NCI-H187 (cell line): ENCODE measurements at regions not wholly inside any gene's neighbourhood (a gene's known extent, or its start where the extent isn't known, plus 50 kb on each side); places are given as distances from the start of the nearest gene placed in this dataset.
"Not testable (repeated sequence)": the region's sequence is repeated elsewhere in the genome, so short reads cannot be mapped to it uniquely, and the experiment has no call there.

Experiments used
- DNase-seq, 2 experiments: peaks; one replicate each; lab custom pipeline; 2025; lab: John Stamatoyannopoulos, UW

DNA sequence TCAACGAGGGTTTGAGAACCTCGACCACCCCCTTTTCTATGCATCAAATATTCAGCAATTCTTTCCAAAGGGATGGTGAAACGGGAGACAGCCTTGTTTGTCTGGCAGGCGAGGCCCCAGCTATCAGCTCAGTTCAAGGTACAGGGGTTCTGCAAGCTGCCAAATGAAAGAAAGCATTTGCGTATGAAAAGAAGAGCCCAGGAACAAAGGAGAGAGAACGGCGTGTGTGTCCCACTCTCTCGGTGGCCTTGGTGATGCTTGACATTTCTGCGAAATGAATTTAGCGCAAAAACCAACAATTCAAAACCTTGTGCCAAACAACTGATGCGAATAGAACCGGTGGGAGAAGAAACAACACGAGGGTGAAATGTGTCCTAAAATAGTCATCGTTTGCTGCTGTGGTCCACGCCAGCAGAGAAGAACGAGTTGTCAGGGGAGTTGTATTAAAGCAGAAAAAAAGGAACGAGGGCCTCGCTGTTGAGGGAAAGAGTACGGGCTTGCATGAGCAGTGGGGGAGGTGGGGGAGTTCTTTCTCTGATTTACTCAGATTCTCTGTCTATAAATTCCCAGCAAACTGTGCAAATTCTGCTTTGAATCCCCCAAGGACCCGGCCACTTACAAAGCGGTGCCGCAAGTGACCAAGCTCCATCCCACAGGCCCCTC is 97.7 kb downstream of the TMEM130 start:
- DNase-seq, result no peak

DNA sequence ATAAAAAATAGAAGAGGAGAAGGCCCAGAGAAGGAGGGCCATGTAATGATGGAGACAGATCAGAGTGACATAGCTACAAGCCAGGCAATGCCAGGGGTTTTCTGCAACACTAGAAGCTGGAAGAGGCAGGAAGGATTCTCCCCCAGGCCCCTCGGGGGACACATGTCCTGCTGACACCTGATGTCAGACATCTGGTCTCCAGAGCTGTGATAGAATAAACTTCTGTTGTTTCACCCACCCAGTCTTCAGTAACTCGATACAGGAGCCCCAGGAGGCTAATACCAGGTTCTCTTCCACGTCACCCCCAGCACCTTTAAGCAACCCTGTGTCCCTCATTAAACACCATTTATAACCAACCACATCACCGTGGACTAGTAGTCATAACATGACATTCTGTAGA is 94.9 kb downstream of the TMEM130 start:
- no peak for DNase-seq

DNA sequence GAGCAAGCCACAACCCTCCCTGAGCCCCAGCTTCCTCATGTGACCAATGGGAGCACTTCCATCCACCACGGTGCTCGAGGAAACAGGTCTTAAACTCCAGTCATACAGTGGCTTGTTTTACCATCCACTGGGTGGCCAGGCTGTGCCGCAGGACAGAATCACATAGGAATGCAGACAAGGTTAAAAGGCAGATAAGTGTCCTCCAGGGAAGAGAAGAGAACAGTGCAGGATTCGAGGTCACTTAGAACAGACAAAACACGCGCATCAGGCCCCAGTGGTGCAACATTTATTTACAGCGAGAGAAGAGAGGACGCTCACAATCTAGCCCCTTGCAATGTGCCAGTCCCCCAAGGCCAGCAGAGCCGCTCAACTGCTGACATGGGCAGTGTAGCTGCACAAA is 92.8 kb downstream of the TMEM130 start:
- no peak for DNase-seq

DNA sequence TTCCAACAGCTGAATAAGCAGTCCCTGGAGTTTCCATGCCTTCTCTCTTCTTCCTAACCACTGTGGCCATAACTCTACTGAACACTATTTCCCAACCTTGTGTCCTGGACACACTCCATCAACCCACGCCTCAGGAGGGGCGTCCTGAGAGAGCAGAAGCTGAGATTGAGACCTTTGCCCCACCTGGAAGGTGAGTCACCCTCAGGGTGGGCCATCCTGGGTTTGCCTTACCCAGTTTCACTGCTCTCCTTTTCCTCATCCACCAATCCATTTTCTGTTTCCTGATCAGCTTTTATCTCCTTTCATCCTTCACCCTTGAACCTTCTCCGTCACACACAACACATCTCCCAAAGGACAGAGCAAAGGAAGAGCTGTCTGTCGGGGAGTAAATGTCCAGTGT is 91.4 kb downstream of the TMEM130 start:
- no peak for DNase-seq

DNA sequence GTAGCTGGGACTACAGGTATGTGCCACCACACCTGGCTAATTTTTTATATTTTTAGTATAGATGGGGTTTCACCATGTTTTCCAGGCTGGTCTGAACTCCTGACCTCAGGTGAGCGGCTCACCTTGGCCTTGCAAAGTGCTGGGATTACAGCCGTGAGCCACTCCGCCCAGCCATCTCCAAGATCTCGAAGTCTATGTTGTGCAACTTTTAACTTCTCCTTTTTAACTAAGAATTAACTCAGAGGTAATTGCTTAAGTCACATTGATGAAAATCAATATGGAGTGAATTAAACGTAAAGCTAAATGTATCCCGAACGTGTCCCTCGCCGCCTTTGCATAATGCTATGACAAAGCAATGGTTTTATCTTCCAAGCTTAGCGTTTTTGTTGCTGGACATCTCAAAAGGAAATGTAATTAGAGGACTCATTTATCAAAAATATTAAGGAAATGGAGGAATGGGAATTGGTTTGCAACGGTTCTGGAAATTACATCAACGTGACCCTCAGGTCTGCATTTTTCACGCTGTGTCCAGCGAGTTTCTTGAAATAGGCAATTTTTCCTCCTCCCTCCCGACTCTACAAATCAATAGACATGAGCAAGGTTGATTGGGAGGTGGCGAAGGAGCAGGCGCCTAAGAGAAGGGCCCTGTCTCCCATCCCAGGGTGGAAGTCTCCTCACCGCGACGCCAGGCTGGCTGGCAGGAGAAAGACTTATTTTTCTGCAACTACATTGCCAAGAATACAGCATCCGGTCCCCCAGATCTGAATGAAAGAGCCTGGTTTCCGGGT is 89.8 kb downstream of the TMEM130 start:
- no peak for DNase-seq

DNA sequence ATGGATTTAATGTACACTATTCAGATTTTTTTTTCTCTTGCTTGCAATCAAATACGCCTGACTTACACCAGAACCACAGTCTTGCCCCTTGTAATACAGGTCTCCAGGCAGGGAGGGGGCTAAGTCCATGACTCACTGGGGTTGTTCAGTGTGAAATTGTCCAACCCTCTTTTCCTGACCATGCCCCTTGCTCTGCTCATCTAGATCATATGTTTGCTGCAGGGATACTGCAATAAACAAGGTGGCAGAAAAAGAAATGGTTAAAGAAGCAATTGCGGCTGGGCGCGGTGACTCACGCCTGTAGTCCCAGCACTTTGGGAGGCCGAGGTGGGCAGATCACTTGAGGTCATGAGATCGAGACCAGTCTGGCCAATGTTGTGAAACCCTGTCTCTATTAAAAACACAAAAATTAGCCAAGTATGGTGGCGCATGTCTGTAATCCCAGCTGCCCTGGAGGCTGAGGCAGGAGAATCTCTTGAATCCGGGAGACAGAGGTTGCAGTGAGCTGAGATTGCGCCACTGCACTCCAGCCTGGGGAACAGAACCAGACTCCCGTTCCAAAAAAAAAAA is 85.5 kb downstream of the TMEM130 start:
- no peak for DNase-seq

DNA sequence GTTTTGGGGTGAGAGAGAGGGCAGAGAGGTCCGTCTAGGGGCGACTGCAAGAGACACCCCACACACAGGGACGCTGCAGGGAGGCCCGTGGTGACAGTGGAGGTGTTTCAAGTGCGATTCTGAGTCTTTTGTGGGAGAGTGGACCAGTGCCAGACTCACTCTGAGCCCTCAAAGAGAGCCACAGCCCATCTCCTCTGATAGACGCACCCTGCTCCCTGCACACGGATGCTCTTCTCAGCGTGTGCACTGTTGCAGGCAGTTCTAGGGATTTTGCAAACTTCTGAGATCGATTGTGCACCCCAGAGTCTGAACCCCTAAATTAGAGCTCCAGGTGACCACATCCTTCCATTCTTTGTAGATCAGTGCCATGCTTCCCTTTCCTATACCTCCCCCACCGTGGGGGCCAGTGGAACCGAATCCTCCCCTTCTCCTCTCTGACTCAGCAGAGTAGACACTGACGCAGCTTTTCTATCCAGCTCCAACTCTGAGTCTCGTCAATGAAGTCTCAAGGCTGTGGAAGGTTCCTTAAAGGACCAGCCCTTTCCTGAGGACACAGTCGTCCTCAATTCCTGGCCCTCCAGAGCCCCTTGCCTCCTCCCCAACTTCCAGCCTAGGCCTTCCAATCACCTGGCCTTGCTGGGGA is 83.8 kb downstream of the TMEM130 start:
- no peak for DNase-seq

DNA sequence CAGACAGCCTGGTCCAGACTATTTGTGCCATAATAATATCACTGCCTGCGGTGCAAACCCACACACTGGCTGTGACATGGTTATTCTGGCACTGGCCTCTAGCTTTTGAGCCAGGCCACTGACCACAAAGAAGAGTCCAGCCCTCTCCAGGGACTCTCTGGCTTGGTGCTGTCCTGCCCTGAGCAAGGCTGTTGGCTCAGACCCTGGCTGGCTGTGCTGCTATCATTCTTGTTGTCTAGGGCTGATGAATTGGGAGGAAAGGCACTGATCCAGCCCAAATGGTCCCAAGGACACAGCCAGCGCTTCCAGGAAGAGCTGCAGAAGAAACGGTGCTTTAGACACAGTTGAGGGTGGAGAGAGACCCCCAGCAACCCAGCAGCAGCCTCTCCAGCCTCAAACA is 80.8 kb downstream of the TMEM130 start:
- DNase-seq, result no peak

DNA sequence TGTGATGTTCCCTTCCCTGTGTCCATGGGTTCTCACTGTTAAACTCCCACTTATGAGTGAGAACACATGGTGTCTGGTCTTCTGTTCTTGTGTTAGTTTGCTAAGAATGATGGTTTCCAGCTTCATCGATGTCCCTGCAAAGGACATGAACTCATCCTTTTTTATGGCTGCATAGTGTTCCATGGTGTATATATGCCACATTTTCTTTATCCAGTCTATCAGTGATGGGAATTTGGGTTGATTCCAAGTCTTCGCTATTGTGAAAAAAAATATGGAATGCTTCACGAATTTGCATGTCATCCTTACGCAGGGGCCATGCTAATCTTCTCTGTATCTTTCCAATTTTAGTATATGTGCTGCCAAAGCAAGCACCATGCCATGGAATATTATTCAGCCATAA is 75.4 kb downstream of the TMEM130 start:
- DNase-seq, result not testable (repeated sequence)

DNA sequence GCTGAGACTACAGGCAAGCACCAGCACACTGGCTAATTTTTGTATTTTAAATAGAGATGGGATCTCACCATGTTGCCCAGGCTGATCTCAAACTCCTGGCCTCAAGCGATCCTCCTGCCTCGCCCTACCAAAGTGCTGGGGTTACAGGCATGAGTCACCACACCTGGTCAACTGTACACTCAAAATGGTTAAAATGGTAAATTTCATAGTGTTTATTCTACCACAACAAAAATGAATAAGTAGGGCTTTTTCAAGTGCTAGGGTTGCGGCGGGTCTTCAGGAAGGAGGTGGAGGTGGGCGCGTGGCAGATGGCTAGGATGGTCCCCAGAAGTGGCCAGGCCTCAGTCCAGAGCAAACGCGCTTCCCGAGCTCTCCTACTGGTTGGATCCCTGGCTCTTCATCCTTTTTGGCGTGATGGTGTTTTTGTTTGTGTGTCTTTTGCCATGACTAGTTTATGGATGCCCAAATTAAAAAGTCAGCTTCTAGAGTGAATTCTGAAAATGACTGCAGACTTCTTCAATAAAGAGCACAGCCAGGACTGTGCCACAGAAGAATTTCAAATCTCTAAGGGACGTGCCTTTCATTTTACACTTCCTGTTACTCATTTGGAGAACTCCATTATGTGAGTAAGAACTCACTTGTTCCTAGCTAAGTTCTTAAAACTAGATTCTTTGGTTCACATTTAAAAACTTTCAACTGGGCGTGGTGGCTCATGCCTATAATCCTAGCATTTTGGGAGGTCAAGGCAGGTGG is 73.9 kb downstream of the TMEM130 start:
- no peak for DNase-seq
